GM20000 (cell line): ENCODE measurements at regions not wholly inside any gene's neighbourhood (a gene's known extent, or its start where the extent isn't known, plus 50 kb on each side); places are given as distances from the start of the nearest gene placed in this dataset.

Experiments used
- DNase-seq: peaks from one replicate; pipeline ENCODE4 v3.0.0; 2012; ENCODE audit warnings: low spot score
- TF ChIP-seq, protein P1 (sequence below): IDR thresholded peaks from 2 replicates; pipeline ENCODE4 v1.5.1; 2012; ENCODE audit warnings: mild to moderate bottlenecking, control low read depth; ENCODE audit errors: extremely low read depth, missing control alignments

- TF ChIP-seq, protein P1, sequence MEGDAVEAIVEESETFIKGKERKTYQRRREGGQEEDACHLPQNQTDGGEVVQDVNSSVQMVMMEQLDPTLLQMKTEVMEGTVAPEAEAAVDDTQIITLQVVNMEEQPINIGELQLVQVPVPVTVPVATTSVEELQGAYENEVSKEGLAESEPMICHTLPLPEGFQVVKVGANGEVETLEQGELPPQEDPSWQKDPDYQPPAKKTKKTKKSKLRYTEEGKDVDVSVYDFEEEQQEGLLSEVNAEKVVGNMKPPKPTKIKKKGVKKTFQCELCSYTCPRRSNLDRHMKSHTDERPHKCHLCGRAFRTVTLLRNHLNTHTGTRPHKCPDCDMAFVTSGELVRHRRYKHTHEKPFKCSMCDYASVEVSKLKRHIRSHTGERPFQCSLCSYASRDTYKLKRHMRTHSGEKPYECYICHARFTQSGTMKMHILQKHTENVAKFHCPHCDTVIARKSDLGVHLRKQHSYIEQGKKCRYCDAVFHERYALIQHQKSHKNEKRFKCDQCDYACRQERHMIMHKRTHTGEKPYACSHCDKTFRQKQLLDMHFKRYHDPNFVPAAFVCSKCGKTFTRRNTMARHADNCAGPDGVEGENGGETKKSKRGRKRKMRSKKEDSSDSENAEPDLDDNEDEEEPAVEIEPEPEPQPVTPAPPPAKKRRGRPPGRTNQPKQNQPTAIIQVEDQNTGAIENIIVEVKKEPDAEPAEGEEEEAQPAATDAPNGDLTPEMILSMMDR = no peak
- DNase-seq = no peak
Measured at GRCh38 chr4:138964716-138965426, 50.7 kb upstream of the NOCT start.

- TF ChIP-seq, protein P1 = no peak
- DNase-seq = no peak
Measured at GRCh38 chr4:138963412-138963811, 52.2 kb upstream of the NOCT start.

DNA sequence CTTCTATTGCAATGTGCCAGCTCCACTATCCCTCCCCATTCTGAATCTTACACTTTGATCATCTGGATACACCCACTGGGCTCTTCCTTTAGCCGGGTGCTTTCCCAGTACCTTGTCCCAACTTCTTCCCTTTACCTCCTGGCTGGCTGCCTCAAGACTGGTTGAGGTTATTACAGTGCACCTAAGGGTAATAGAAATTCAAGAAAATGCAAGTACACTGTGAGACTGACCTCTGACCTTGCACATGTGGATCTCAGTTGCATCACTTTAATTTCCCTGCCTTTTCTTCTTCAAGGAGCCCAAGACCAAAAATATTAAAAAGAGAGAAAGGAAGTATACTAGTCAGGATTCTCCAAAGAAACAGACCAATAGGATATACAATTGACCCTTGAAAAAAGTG, 53.9 kb upstream of the NOCT start:
- DNase-seq = no peak

DNA sequence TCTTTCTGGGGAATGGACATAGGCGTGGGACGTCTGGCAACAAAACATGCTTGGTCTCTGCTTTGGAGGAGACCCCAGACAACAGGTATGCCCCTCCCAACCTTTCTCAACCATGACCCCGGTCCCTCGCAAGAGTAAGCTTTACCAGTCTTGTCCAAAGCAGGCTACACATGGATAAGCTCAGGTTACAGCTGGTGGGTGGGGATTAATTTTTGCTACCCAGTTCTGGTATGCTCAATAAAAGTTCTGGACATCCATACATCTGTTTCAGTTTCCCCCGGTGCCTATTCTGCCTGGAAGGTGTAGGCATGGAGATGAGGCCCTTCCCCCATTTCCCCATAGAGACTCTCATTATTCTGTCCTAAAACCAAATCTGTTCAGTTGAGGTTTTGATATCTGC, 54.5 kb upstream of the NOCT start:
- TF ChIP-seq, protein P1 = no peak
- DNase-seq = no peak

More for the DNA sequence above, 53.9 kb upstream of the NOCT start:
- TF ChIP-seq, protein P1 = no peak

GRCh38 chr4:138960175-138960710, 55.3 kb upstream of the NOCT start:
- DNase-seq = no peak
- TF ChIP-seq, protein P1 = no peak

DNA sequence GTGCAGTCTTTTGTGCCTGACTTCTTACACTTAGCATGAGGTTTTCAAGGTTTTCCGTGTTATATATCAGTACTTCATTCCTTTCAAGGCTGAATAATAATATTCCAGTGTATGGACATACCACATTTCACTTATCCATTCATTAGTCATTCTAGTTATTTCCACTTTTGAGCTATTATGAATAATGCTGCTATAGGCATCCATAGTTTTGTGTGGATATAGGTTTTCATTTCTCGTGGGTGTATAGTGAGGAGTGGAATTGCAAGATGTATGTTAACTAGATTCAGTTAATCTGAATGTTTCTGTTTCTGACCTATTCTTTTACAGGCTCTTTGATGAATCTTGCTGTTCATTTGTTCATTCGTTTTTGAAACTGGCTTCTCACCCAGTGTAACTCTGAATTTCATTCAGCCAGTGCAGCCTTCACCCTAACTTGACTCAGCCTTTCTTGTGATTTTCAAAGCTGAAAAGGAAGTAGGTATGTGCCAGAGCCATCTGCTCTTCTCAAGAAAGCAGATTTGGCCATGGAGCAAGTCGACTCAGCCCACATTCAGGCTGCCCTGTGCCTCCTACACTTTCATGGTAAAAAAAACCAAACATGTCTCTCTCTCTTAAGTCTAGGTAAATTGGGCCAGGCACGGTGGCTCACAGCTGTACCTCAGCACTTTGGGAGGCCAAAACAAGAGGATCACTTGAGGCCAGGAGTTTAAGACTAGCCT, 56.3 kb upstream of the NOCT start:
- TF ChIP-seq, protein P1 = no peak
- no peak for DNase-seq

GRCh38 chr4:138958519-138958918, 57.1 kb upstream of the NOCT start:
- TF ChIP-seq, protein P1 = no peak
- DNase-seq = no peak
